Trophoblast cell (in vitro differentiated cells and primary cell): ENCODE measurements at regions not wholly inside any gene's neighbourhood (a gene's known extent, or its start where the extent isn't known, plus 50 kb on each side); places are given as distances from the start of the nearest gene placed in this dataset.

Experiments
- DNase-seq, 2 donors: peaks; one replicate each; pipeline ENCODE4 v3.0.0-alpha.2; 2016
- H2AFZ ChIP-seq: 2 replicates; pipeline ENCODE4 v1.6.1; 2013; ENCODE audit warnings: low read length, moderate library complexity, mild to moderate bottlenecking; ENCODE audit not compliant: insufficient read depth, poor library complexity
- H2AK5ac ChIP-seq: 2 replicates; pipeline ENCODE4 v1.6.1; 2013; ENCODE audit warnings: mild to moderate bottlenecking, low read length
- H2BK120ac ChIP-seq: 2 replicates; pipeline ENCODE4 v1.6.1; 2013; ENCODE audit warnings: low read length, mild to moderate bottlenecking, moderate library complexity; ENCODE audit not compliant: insufficient read depth, poor library complexity
- H2BK12ac ChIP-seq: 2 replicates; pipeline ENCODE4 v1.6.1; 2013; ENCODE audit warnings: mild to moderate bottlenecking, low read length, moderate library complexity
- H2BK5ac ChIP-seq: 2 replicates; pipeline ENCODE4 v1.6.1; 2013; ENCODE audit warnings: low read length, low read depth, moderate library complexity, mild to moderate bottlenecking; ENCODE audit not compliant: poor library complexity
- H3K14ac ChIP-seq: 2 replicates; pipeline ENCODE4 v1.6.1; 2013; ENCODE audit warnings: mild to moderate bottlenecking, low read length
- H3K18ac ChIP-seq: 2 replicates; pipeline ENCODE4 v1.6.1; 2013; ENCODE audit warnings: mild to moderate bottlenecking, low read length
- H3K23ac ChIP-seq: 2 replicates; pipeline ENCODE4 v1.6.1; 2013; ENCODE audit warnings: low read length
- H3K27ac ChIP-seq: 2 replicates; pipeline ENCODE4 v1.5.1; 2013; ENCODE audit warnings: low read depth, mild to moderate bottlenecking, inconsistent platforms, low read length, moderate library complexity
- H3K27me3 ChIP-seq: 2 replicates; pipeline ENCODE4 v1.6.1; 2013; ENCODE audit warnings: inconsistent platforms, mild to moderate bottlenecking, low read length, moderate library complexity; ENCODE audit not compliant: insufficient read depth
- H3K36me3 ChIP-seq, 2 experiments: 1 replicate in 1 of 2; 2 replicates in 1 of 2; pipeline ENCODE4 v1.6.1; 2013; ENCODE audit warnings: low read length in 2 of 2, mild to moderate bottlenecking in 2 of 2, moderate library complexity in 1 of 2; ENCODE audit not compliant: insufficient read depth in 2 of 2, control insufficient read depth in 1 of 2
- H3K4ac ChIP-seq: 2 replicates; pipeline ENCODE4 v1.6.1; 2013; ENCODE audit warnings: low read depth, mild to moderate bottlenecking, low read length, moderate library complexity
- H3K4me1 ChIP-seq, 2 experiments: 1 replicate in 1 of 2; 2 replicates in 1 of 2; pipeline ENCODE4 v1.6.1; 2013; ENCODE audit warnings: low read length in 2 of 2, mild to moderate bottlenecking in 2 of 2, moderate library complexity in 1 of 2; ENCODE audit not compliant: insufficient read depth in 2 of 2, control insufficient read depth in 1 of 2
- H3K4me2 ChIP-seq: 2 replicates; pipeline ENCODE4 v1.6.1; 2013; ENCODE audit warnings: inconsistent platforms, mild to moderate bottlenecking, low read length, moderate library complexity
- H3K4me3 ChIP-seq: 2 replicates; pipeline ENCODE4 v1.5.1; 2013; ENCODE audit warnings: mild to moderate bottlenecking, low read depth, low read length, inconsistent platforms
- H3K79me1 ChIP-seq: one replicate; pipeline ENCODE4 v1.6.1; 2013; ENCODE audit warnings: low read length
- H3K79me2 ChIP-seq: 2 replicates; pipeline ENCODE4 v1.6.1; 2013; ENCODE audit warnings: low read length, mild to moderate bottlenecking; ENCODE audit not compliant: control insufficient read depth, insufficient read depth, poor library complexity
- H3K9ac ChIP-seq: 2 replicates; pipeline ENCODE4 v1.6.1; 2013; ENCODE audit warnings: mild to moderate bottlenecking, low read length
- H3K9me3 ChIP-seq: 2 replicates; pipeline ENCODE4 v1.6.1; 2013; ENCODE audit warnings: low read depth, mild to moderate bottlenecking, control low read depth, inconsistent platforms, low read length; ENCODE audit not compliant: insufficient read depth
- H4K12ac ChIP-seq: 2 replicates; pipeline ENCODE4 v1.6.1; 2013; ENCODE audit warnings: low read depth, mild to moderate bottlenecking, low read length, moderate library complexity
- H4K8ac ChIP-seq: 2 replicates; pipeline ENCODE4 v1.6.1; 2013; ENCODE audit warnings: low read depth, mild to moderate bottlenecking, low read length, moderate library complexity
- H4K91ac ChIP-seq: one replicate; pipeline ENCODE4 v1.6.1; 2013; ENCODE audit warnings: low read depth, mild to moderate bottlenecking, low read length, moderate library complexity
- WGBS: extraction: QIAGEN DNeasy Blood & Tissue Kit; methylation state at CpG from one replicate; pipeline ENCODE4 v1.1.7; 2013; ENCODE audit warnings: missing lambda C conversion rate; ENCODE audit not compliant: insufficient read length, insufficient coverage; ENCODE audit errors: extremely low coverage; 5-methylcytosine and 5-hydroxymethylcytosine counted together

DNA sequence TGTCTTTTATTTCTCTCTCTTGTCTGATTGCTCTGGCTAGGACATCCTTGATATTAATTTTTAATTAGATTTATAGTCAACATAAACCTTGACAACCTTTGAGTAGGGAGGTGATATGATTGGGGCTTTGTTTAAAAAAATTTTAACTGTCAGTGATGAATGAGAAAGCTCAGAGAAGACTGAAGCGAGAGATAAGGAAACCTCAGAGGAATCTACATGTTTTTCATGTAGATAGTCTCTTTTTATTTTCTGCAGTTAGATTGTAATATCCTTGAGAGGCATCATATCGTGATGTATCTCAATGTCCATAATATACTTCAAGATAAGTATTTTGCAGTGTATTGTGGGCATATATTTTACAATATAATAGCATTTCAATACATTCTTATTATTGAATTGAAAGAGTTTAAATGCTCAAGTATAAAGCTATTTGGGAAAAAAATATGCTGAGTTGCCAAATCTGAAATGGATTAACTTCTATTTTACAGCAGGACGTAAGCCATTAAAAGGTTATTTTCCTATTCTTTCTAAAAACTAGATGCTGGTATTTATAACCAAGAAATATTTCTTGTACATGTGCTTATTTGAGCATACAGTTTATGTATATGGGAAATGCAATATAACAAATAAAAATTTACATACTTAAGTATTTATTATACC is 802.4 kb upstream of the ADGRL4 start:
- H3K4ac ChIP-seq: no peak overlapping the region
- no peak overlapping the region for H3K14ac ChIP-seq
- no peak overlapping the region for H2AFZ ChIP-seq
- no peaks in the 10 kb centered on the region for H3K36me3 ChIP-seq
- no peak overlapping the region for H3K9ac ChIP-seq
- WGBS: no CpG with 5 or more reads among the region's 3 CpGs
- H2BK12ac ChIP-seq: no peak overlapping the region
- H3K23ac ChIP-seq: no peak overlapping the region
- H3K4me3 ChIP-seq: no peak overlapping the region
- no peaks in the 10 kb centered on the region for H3K9me3 ChIP-seq
- DNase-seq: no peak
- no peak overlapping the region for H3K18ac ChIP-seq
- no peaks in the 10 kb centered on the region for H3K79me1 ChIP-seq
- no peak overlapping the region for H4K8ac ChIP-seq
- no peaks in the 10 kb centered on the region for H3K4me1 ChIP-seq
- H4K12ac ChIP-seq: no peak overlapping the region
- H2BK120ac ChIP-seq: no peak overlapping the region
- no peak overlapping the region for H4K91ac ChIP-seq
- H2AK5ac ChIP-seq: no peak overlapping the region
- no peak overlapping the region for H3K4me2 ChIP-seq
- H3K79me2 ChIP-seq: no peaks in the 10 kb centered on the region
- H3K27me3 ChIP-seq: no peaks in the 10 kb centered on the region
- H3K27ac ChIP-seq: no peak overlapping the region
- H2BK5ac ChIP-seq: no peak overlapping the region

- H3K36me3 ChIP-seq: no peaks in the 10 kb centered on the region
- no peak overlapping the region for H3K4me2 ChIP-seq
- H3K27ac ChIP-seq: no peak overlapping the region
- no peak overlapping the region for H4K91ac ChIP-seq
- H3K27me3 ChIP-seq: no peaks in the 10 kb centered on the region
- H2BK12ac ChIP-seq: no peak overlapping the region
- no peak for DNase-seq
- H3K4me1 ChIP-seq: no peaks in the 10 kb centered on the region
- no peaks in the 10 kb centered on the region for H3K79me1 ChIP-seq
- H3K9ac ChIP-seq: no peak overlapping the region
- no peak overlapping the region for H2BK5ac ChIP-seq
- H3K9me3 ChIP-seq: no peaks in the 10 kb centered on the region
- no peak overlapping the region for H3K4ac ChIP-seq
- H2AK5ac ChIP-seq: no peak overlapping the region
- H4K8ac ChIP-seq: no peak overlapping the region
- H3K79me2 ChIP-seq: no peaks in the 10 kb centered on the region
- no CpG with 5 or more reads among the region's 2 CpGs for WGBS
- no peak overlapping the region for H3K14ac ChIP-seq
- H4K12ac ChIP-seq: no peak overlapping the region
- no peak overlapping the region for H3K18ac ChIP-seq
- H3K4me3 ChIP-seq: no peak overlapping the region
- H2AFZ ChIP-seq: no peak overlapping the region
- H3K23ac ChIP-seq: no peak overlapping the region
- no peak overlapping the region for H2BK120ac ChIP-seq
These were observed 801.3 kb upstream of the ADGRL4 start for GRCh38 chr1:79807816-79808215.

GRCh38 chr1:79797487-79797886 is 791.0 kb upstream of the ADGRL4 start:
- no peak overlapping the region for H2AFZ ChIP-seq
- no peaks in the 10 kb centered on the region for H3K79me1 ChIP-seq
- no peak overlapping the region for H3K18ac ChIP-seq
- no peaks in the 10 kb centered on the region for H3K9me3 ChIP-seq
- H4K91ac ChIP-seq: no peak overlapping the region
- H3K4me3 ChIP-seq: no peak overlapping the region
- no peak overlapping the region for H3K4ac ChIP-seq
- H3K4me1 ChIP-seq: no peaks in the 10 kb centered on the region
- DNase-seq: no peak
- H4K8ac ChIP-seq: no peak overlapping the region
- no peak overlapping the region for H3K9ac ChIP-seq
- H3K14ac ChIP-seq: no peak overlapping the region
- H2AK5ac ChIP-seq: no peak overlapping the region
- H4K12ac ChIP-seq: no peak overlapping the region
- no peaks in the 10 kb centered on the region for H3K79me2 ChIP-seq
- WGBS: no CpG with 5 or more reads among the region's 3 CpGs
- H3K27ac ChIP-seq: no peak overlapping the region
- no peak overlapping the region for H2BK5ac ChIP-seq
- H2BK12ac ChIP-seq: no peak overlapping the region
- H3K36me3 ChIP-seq: no peaks in the 10 kb centered on the region
- H3K27me3 ChIP-seq: no peaks in the 10 kb centered on the region
- no peak overlapping the region for H3K4me2 ChIP-seq
- H2BK120ac ChIP-seq: no peak overlapping the region
- H3K23ac ChIP-seq: no peak overlapping the region

DNA sequence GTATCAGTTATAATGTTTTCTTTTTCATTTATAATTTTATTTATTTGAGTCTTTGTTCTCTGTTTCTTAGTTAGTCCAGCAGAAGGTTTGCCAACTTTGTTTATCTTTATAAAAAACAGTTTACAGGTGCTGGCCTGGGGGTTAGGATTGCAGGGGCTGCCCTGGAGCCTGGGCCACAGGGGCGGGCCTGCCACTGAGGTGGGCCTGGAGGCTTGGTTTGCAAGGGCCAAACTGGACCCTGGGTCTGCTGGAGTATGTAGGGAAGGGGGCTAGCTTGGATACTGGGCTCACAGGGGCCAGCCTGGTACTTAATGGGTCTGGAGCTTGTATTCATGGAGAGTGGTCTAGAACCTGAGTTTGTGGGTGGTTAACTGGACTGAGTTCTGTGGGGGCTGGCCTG is 789.9 kb upstream of the ADGRL4 start:
- no peak overlapping the region for H2AK5ac ChIP-seq
- peak overlapping the region; percentile 57 for H3K4me3 ChIP-seq
- H3K9ac ChIP-seq: no peak overlapping the region
- no peak overlapping the region for H3K27ac ChIP-seq
- no peaks in the 10 kb centered on the region for H3K9me3 ChIP-seq
- H3K4ac ChIP-seq: no peak overlapping the region
- no peak overlapping the region for H2BK5ac ChIP-seq
- no peak overlapping the region for H3K18ac ChIP-seq
- no peaks in the 10 kb centered on the region for H3K27me3 ChIP-seq
- WGBS: no CpG with 5 or more reads among the region's 1 CpG
- no peak overlapping the region for H4K91ac ChIP-seq
- H3K23ac ChIP-seq: no peak overlapping the region
- no peaks in the 10 kb centered on the region for H3K79me1 ChIP-seq
- H4K8ac ChIP-seq: no peak overlapping the region
- H4K12ac ChIP-seq: no peak overlapping the region
- no peak overlapping the region for H3K14ac ChIP-seq
- H2BK120ac ChIP-seq: no peak overlapping the region
- H2BK12ac ChIP-seq: no peak overlapping the region
- no peak for DNase-seq
- no peak overlapping the region for H3K4me2 ChIP-seq
- H3K4me1 ChIP-seq: no peaks in the 10 kb centered on the region
- no peaks in the 10 kb centered on the region for H3K79me2 ChIP-seq
- no peak overlapping the region for H2AFZ ChIP-seq
- no peaks in the 10 kb centered on the region for H3K36me3 ChIP-seq
